ENCODE measurements at regions not wholly inside any gene's neighbourhood (a gene's known extent, or its start where the extent isn't known, plus 50 kb on each side); places are given as distances from the start of the nearest gene placed in this dataset.
"Not testable (repeated sequence)": the region's sequence is repeated elsewhere in the genome, so short reads cannot be mapped to it uniquely, and the experiment has no call there.

- H3K27ac ChIP-seq = no peak overlapping the region
- TF ChIP-seq, protein P1, sequence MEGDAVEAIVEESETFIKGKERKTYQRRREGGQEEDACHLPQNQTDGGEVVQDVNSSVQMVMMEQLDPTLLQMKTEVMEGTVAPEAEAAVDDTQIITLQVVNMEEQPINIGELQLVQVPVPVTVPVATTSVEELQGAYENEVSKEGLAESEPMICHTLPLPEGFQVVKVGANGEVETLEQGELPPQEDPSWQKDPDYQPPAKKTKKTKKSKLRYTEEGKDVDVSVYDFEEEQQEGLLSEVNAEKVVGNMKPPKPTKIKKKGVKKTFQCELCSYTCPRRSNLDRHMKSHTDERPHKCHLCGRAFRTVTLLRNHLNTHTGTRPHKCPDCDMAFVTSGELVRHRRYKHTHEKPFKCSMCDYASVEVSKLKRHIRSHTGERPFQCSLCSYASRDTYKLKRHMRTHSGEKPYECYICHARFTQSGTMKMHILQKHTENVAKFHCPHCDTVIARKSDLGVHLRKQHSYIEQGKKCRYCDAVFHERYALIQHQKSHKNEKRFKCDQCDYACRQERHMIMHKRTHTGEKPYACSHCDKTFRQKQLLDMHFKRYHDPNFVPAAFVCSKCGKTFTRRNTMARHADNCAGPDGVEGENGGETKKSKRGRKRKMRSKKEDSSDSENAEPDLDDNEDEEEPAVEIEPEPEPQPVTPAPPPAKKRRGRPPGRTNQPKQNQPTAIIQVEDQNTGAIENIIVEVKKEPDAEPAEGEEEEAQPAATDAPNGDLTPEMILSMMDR (IDR thresholded peaks at IDR 0.05) = no peak
- no peaks in the 10 kb centered on the region for H3K9me3 ChIP-seq
- H3K27me3 ChIP-seq = no peaks in the 10 kb centered on the region
- H3K4me3 ChIP-seq (ENCODE audit: low read depth in 1 of 2, low read length in 1 of 2) = no peak overlapping the region
- H3K36me3 ChIP-seq = no peaks in the 10 kb centered on the region
- no peaks in the 10 kb centered on the region for H3K4me1 ChIP-seq (ENCODE audit: control insufficient read depth in 1 of 2, insufficient read depth in 1 of 2, low read depth in 1 of 2, low read length in 1 of 2)
These were observed 488.8 kb downstream of the TENT5A start for GRCh38 chr6:81263531-81264168.

DNA sequence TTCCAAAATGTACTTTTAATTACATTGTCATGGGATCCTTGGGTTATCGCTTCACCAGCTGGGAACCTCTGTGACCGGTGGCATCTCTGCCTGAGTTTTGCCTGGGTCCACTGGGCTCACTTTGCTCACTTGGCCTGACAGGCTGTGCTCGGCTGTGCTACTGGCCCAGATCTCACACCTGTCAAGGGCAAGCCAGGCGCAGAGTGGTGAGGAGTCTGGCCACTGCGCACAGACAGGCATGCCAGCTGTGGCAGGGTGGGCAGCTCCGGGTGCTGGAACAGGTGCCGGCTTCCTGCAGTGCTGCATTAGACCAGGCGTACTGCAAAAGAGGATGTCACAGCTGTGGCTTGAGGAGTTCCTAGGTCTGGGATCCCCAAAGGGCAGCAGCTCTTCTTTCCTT, 489.8 kb downstream of the TENT5A start:
- no peak overlapping the region for H3K27ac ChIP-seq
- H3K4me3 ChIP-seq (ENCODE audit: low read depth in 1 of 2, low read length in 1 of 2) = no peak overlapping the region
- no peaks in the 10 kb centered on the region for H3K27me3 ChIP-seq
- TF ChIP-seq, protein P1 (IDR thresholded peaks at IDR 0.05) = no peak
- H3K9me3 ChIP-seq = no peaks in the 10 kb centered on the region
- no peaks in the 10 kb centered on the region for H3K36me3 ChIP-seq
- no peaks in the 10 kb centered on the region for H3K4me1 ChIP-seq (ENCODE audit: control insufficient read depth in 1 of 2, insufficient read depth in 1 of 2, low read depth in 1 of 2, low read length in 1 of 2)

DNA sequence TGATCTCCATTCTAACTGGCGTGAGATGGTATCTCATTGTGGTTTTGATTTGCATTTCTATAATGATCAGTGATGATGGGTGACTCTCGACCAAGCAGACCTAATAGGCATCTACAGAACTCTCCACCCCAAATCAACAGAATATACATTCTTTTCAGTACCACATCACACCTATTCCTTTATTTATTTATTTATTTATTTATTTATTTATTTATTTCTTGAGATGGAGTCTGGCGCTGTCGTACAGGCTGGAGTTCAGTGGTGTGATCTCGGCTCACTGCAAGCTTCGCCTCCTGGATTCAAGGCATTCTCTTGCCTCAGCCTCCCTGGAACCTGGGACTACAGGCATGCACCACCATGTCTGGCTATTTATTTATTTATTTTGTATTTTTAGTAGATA, 496.3 kb downstream of the TENT5A start:
- not testable (repeated sequence) for H3K9me3 ChIP-seq; H3K36me3 ChIP-seq; H3K27me3 ChIP-seq; H3K4me1 ChIP-seq (ENCODE audit: control insufficient read depth in 1 of 2, insufficient read depth in 1 of 2, low read depth in 1 of 2, low read length in 1 of 2); H3K4me3 ChIP-seq (ENCODE audit: low read depth in 1 of 2, low read length in 1 of 2); H3K27ac ChIP-seq

DNA sequence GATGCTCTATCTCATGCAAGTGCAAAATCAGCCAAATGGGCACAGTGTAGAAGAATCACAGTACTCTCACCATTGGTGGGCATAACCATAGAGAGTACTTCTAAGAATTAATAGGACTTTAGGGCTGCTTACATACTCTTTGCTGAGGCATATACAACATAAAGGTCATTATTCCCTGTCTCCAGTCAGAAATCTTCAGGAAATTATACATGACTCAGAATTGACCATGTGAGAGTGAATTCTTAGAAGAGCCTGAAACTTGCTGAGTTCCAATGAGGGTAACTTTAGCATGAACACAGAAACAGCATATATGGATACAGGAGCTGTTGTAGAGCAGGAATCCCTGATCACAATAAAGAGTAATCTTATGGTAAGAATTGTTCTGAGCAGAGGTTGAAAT, 498.7 kb downstream of the TENT5A start:
- Histone ChIP-seq H3K4me3 (ENCODE audit: low read depth in 1 of 2, low read length in 1 of 2) (no peak overlapping the region), H3K4me1 (ENCODE audit: control insufficient read depth in 1 of 2, insufficient read depth in 1 of 2, low read depth in 1 of 2, low read length in 1 of 2) (no peaks in the 10 kb centered on the region), H3K36me3 (no peaks in the 10 kb centered on the region), H3K9me3 (no peaks in the 10 kb centered on the region), H3K27ac (no peak overlapping the region), H3K27me3 (no peaks in the 10 kb centered on the region)
- TF ChIP-seq, protein P1 (IDR thresholded peaks at IDR 0.05) = no peak

GRCh38 chr6:81252231-81252630, 500.2 kb downstream of the TENT5A start:
- H3K27ac ChIP-seq = no peak overlapping the region
- TF ChIP-seq, protein P1 (IDR thresholded peaks at IDR 0.05) = no peak
- no peaks in the 10 kb centered on the region for H3K36me3 ChIP-seq
- no peak overlapping the region for H3K4me3 ChIP-seq (ENCODE audit: low read depth in 1 of 2, low read length in 1 of 2)
- H3K27me3 ChIP-seq = no peaks in the 10 kb centered on the region
- no peaks in the 10 kb centered on the region for H3K4me1 ChIP-seq (ENCODE audit: control insufficient read depth in 1 of 2, insufficient read depth in 1 of 2, low read depth in 1 of 2, low read length in 1 of 2)
- H3K9me3 ChIP-seq = no peaks in the 10 kb centered on the region

DNA sequence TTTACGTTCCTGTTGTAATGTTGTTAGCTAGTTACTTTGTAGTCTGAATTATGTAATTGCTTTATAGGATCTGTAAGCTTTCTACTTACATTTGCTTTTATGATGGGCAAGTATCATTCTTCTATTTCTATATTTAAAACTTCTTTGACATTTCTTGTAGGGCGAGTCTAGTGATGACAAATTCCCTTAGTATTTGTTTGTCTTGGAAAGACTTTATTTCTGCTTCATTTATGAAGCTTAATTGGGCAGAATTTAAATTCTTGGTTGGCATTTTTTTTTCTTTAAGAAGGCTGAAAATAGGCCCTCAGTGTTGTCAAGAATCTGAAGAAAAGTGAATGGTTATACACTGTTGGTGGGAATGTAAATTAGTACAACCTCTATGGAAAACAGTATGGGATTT, 506.3 kb downstream of the TENT5A start:
- H3K27ac ChIP-seq = no peak overlapping the region
- no peaks in the 10 kb centered on the region for H3K4me1 ChIP-seq (ENCODE audit: control insufficient read depth in 1 of 2, insufficient read depth in 1 of 2, low read depth in 1 of 2, low read length in 1 of 2)

More for the DNA sequence above, 506.3 kb downstream of the TENT5A start:
- no peaks in the 10 kb centered on the region for H3K36me3 ChIP-seq
- TF ChIP-seq, protein P1 (IDR thresholded peaks at IDR 0.05) = no peak
- no peak overlapping the region for H3K4me3 ChIP-seq (ENCODE audit: low read depth in 1 of 2, low read length in 1 of 2)
- no peaks in the 10 kb centered on the region for H3K9me3 ChIP-seq
- no peaks in the 10 kb centered on the region for H3K27me3 ChIP-seq

Measured in neutrophil (primary cell).